HepG2 (cell line): ENCODE measurements at regions not wholly inside any gene's neighbourhood (a gene's known extent, or its start where the extent isn't known, plus 50 kb on each side); places are given as distances from the start of the nearest gene placed in this dataset.

Experiments used
- MEIS1 ChIP-seq: sonication (generic); formaldehyde crosslinking; IDR thresholded peaks from 2 replicates; pipeline ENCODE4 v1.9.0; 2021; ENCODE audit warnings: mild to moderate bottlenecking, missing genetic modification reagents, moderate library complexity, borderline replicate concordance
- MTA3 ChIP-seq: sonication (generic); formaldehyde crosslinking; IDR thresholded peaks from 2 replicates; pipeline ENCODE4 v1.4.0; 2020; ENCODE audit warnings: missing genetic modification reagents
- NCOA1 ChIP-seq: sonication (generic); formaldehyde crosslinking; IDR thresholded peaks from 2 replicates; pipeline ENCODE4 v1.9.0; 2021; ENCODE audit warnings: missing genetic modification reagents
- POLR2A ChIP-seq, 2 experiments: IDR thresholded peaks; 2 replicates each; pipeline ENCODE4 v1.6.1; 2011; ENCODE audit warnings: low read depth in 2 of 2, low read length in 2 of 2, mild to moderate bottlenecking in 1 of 2, moderate library complexity in 1 of 2; ENCODE audit not compliant: insufficient read depth in 1 of 2
- ZNF549 ChIP-seq: sonication (generic); formaldehyde crosslinking; IDR thresholded peaks from 2 replicates; pipeline ENCODE4 v1.5.0; 2020; ENCODE audit warnings: missing genetic modification reagents
- TF ChIP-seq, protein P1 (sequence below): sonication (generic); formaldehyde crosslinking; IDR thresholded peaks from 2 replicates; pipeline ENCODE4 v1.5.1; 2020; ENCODE audit warnings: mild to moderate bottlenecking, missing genetic modification reagents, moderate library complexity

DNA sequence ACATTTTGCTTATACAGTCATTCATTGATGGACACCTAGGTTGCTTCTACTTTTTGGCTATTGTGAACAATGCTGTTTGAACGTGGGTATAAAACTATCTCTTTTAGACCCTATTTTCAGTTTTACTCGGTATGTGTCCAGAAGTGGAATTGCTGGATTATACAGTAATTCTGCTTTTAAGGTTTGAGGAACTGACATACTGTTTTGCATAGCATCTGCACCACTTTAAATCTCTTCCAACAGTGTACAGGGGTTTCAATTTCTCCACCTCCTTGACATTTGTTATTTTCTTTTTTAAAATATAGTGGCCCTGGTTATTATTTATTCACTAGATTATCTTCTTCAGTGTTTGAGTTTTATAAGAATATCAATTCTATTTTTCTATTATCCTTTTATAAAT is 116.9 kb downstream of the USP22 start:
- TF ChIP-seq ZNF549 (CRISPR knock-in tag), result no peak
- TF ChIP-seq MTA3, result no peak
- TF ChIP-seq POLR2A (IDR thresholded peaks at IDR 0.05; ENCODE audit: insufficient read depth in 1 of 2, low read depth in 2 of 2, low read length in 2 of 2), result no peak
- TF ChIP-seq MEIS1 (CRISPR knock-in tag), result no peak
- TF ChIP-seq NCOA1 (CRISPR knock-in tag), result no peak
- TF ChIP-seq, protein P1, sequence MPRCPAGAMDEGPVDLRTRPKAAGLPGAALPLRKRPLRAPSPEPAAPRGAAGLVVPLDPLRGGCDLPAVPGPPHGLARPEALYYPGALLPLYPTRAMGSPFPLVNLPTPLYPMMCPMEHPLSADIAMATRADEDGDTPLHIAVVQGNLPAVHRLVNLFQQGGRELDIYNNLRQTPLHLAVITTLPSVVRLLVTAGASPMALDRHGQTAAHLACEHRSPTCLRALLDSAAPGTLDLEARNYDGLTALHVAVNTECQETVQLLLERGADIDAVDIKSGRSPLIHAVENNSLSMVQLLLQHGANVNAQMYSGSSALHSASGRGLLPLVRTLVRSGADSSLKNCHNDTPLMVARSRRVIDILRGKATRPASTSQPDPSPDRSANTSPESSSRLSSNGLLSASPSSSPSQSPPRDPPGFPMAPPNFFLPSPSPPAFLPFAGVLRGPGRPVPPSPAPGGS (CRISPR knock-in tag), result no peak
